ENCODE measurements at regions not wholly inside any gene's neighbourhood (a gene's known extent, or its start where the extent isn't known, plus 50 kb on each side); places are given as distances from the start of the nearest gene placed in this dataset.

DNA sequence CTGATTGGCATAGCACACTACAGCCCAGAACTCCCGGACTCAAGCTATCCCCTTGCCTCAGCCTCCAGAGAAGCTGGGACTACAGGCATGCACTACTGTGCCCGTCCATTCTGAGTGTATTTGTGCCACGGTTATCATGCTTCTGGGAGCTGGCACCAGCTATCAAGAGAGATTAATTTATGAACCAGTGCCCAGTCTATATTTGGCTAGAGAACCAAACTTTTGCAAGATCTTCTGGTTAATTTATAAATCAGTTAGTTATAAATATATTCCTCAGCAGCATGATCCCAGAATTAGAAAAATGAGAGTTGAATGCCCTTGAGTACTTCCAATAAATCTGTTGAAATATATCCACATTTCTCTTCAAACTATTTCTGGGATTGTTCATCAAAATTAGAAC is 67.5 kb upstream of the OR5AN1 start:
- TF ChIP-seq ELF4 (IDR thresholded peaks at IDR 0.05) = no peak
- TF ChIP-seq FOXM1 (IDR thresholded peaks at IDR 0.05; ENCODE audit: borderline replicate concordance) = no peak
- no peak for TF ChIP-seq LEF1 (IDR thresholded peaks at IDR 0.05; ENCODE audit: borderline replicate concordance)
- no peak for TF ChIP-seq BHLHE40 (IDR thresholded peaks at IDR 0.05; ENCODE audit: borderline replicate concordance)
- no peak for TF ChIP-seq HDGF (IDR thresholded peaks at IDR 0.05; ENCODE audit: borderline replicate concordance)
- TF ChIP-seq SUZ12 (IDR thresholded peaks at IDR 0.05) = no peak
- no peak for TF ChIP-seq TARDBP (IDR thresholded peaks at IDR 0.05)
- TF ChIP-seq NFRKB (IDR thresholded peaks at IDR 0.05) = no peak
- TF ChIP-seq FOXA1 (IDR thresholded peaks at IDR 0.05) = no peak
- TF ChIP-seq L3MBTL2 (conservative IDR thresholded peaks at IDR 0.05) = no peak
- TF ChIP-seq SP1 (IDR thresholded peaks at IDR 0.05) = no peak
- TF ChIP-seq FOXK2 (IDR thresholded peaks at IDR 0.05) = no peak
- no peak for TF ChIP-seq ARNT (IDR thresholded peaks at IDR 0.05)
